ENCODE measurements at regions not wholly inside any gene's neighbourhood (a gene's known extent, or its start where the extent isn't known, plus 50 kb on each side); places are given as distances from the start of the nearest gene placed in this dataset.
"Not testable (repeated sequence)": the region's sequence is repeated elsewhere in the genome, so short reads cannot be mapped to it uniquely, and the experiment has no call there.

- no peak for DNase-seq (ENCODE audit: low read depth)
Measured at GRCh38 chr9:96064826-96065481, 189.5 kb downstream of the ERCC6L2 start.

- DNase-seq (ENCODE audit: low read depth), result no peak
Measured at GRCh38 chr9:96062854-96063253, 187.4 kb downstream of the ERCC6L2 start.

DNA sequence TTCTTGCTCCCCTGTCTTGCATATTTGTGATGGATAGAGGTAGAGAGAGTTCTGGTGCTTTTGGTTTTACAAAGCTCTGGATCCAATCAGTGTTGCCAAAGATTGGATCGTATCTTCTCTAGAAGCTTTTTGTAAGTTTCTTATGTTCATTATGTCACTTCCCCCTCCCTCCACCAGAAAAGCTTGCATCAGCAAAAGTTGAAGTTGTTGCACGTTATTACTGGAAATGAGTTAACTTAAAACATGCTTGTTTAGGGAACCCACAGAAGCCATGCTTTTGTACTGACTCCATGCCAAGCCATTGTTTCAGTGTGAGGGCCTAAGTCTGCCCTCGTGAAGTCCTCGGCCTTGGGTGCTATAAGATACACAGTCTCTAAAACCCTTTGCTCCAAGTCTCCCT, 186.5 kb downstream of the ERCC6L2 start:
- no peak for DNase-seq (ENCODE audit: low read depth)

- DNase-seq (ENCODE audit: low read depth), result no peak
Measured at GRCh38 chr9:96061293-96061987, 185.9 kb downstream of the ERCC6L2 start.

DNA sequence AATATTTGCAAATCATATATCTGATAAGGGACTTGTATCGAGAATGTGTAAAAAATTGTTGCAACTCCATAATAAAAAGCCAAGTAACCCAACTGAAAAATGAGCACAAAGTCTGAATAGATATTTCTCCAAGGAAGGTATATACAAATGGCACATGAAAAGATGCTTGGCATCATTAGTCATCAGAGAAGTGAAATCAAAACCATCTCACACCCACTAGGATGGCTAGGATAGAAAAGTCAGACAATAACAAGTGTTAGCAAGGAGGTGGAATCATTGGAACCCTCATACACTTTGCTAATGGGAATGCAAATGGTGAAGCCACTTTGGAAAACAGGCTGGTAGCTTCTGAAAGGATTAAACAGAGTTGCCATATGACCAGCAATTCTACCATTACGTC, 182.7 kb downstream of the ERCC6L2 start:
- no peak for DNase-seq (ENCODE audit: low read depth)

GRCh38 chr9:96057155-96057554, 181.7 kb downstream of the ERCC6L2 start:
- DNase-seq (ENCODE audit: low read depth), result no peak

DNA sequence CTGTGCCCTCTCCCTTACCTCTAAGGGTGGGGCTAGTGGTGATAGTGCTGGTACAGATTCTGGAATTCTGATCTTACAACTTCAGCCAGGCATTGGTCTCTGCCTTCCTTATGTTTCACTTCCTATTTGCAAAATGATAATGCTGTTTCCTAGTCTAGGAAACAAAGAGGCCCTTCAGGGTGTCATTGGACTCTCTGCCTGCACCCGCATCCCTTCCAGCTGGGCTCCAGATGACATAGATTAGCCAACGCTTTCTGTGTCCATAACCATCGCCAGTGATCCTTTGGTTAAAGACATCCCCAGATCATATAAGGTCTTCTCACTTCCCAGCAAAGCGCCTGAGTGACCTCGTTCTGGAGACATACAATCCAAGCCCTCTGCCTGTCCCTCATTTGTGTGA, 180.7 kb downstream of the ERCC6L2 start:
- DNase-seq (ENCODE audit: low read depth), result no peak

GRCh38 chr9:96054248-96054647, 178.8 kb downstream of the ERCC6L2 start:
- DNase-seq (ENCODE audit: low read depth), result not testable (repeated sequence)

DNA sequence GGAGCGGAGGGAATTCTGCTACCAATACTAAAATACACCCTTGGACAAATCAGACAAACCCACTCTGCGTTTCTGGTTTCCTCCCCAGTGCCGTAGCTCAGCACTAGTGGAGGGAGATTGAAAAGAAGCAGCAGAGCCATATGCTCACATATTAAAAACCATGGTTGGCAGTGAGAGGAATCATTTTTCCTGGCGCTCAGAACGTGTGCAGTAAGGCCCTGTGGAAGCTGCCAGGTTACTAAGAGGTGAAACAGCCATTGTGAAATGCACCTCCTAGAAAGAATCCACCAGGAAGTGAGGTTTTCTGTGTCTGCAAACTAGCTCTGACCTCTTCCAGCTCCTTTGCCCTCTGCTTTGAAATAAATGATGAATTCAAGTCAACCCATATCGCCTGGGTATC, 177.2 kb downstream of the ERCC6L2 start:
- DNase-seq (ENCODE audit: low read depth), result no peak

DNA sequence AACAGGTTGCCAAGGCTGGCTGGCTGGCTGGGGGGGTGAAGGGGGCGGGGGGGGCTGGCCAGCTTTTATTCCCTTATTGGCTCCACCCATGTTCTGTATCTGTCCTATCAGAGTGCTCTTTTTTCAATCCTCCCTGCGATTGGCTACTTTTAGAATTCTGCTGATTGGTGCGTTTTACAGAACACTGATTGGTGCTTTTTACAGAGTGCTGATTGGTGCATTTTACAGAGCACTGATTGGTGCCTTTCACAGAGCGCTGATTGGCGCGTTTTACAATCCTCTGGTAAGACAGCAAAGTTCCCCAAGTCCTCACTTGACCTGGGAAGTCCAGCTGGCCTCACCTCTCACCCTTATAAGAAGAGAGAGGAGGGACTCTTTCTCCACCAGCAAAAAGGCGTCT, 175.9 kb downstream of the ERCC6L2 start:
- DNase-seq (ENCODE audit: low read depth), result no peak

GRCh38 chr9:96050861-96051155, 175.3 kb downstream of the ERCC6L2 start:
- no peak for DNase-seq (ENCODE audit: low read depth)

GRCh38 chr9:96050048-96050860, 174.8 kb downstream of the ERCC6L2 start:
- DNase-seq (ENCODE audit: low read depth), result no peak

GRCh38 chr9:96048956-96049831, 173.7 kb downstream of the ERCC6L2 start:
- DNase-seq (ENCODE audit: low read depth), result no peak

DNA sequence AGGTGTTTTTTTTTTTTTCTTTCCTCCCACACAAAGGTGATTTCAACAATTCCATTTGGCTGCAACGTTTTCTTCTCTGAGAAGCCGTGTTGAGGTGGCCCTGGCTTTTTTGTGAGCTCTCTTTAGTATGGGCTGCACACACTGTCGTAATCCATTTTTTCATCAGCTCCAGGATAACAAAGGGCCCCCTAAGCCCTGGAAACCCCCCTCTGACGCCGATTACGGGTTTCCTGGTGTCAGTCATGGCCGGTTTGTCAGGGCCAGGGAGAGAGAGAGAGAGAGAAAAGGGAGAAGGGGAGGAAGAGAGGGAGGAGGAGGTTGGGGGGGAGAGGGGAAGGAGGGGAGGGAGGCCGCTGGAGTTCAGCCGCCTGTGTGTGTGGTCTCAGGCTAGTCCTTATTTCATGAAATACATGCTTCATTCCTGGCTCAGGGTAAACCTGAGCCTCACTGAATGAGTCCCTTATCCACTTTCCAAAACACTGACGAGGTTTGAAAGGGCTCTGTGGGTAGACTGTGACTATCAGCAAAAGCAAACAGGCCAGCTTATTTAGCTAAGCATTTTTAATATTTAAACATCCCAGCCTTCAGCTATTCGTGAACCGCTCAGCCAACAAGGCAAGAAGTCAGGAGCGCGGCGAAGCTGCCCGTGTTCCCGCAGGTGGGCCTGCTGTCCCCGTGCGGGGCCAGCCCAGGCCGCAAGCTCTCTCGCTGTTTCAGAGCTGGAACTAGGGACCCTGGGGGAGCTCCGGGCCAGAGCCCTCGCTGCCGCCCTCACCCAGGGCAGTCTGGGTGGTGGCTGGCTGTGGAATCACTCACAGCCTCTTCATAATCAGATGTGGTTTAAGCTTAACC, 172.8 kb downstream of the ERCC6L2 start:
- no peak for DNase-seq (ENCODE audit: low read depth)

DNA sequence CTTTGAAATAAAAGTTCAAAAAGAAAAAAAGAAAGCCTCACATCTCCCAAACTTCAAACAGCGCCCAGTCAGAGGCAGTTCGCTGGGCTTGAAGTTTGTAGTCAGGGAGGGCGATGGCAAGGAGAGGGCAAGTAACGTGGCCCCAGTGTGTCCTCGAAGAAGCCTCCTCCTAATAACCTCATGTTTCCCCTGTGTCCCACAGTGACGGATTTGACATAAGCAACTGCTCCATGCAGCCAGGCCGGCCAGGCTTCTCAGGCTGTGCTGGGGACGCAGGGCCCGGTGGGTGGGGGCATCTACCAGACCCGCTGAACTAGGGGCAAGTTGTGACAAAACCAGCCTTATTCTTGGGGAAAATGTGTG, 172.2 kb downstream of the ERCC6L2 start:
- DNase-seq (ENCODE audit: low read depth), result no peak

DNA sequence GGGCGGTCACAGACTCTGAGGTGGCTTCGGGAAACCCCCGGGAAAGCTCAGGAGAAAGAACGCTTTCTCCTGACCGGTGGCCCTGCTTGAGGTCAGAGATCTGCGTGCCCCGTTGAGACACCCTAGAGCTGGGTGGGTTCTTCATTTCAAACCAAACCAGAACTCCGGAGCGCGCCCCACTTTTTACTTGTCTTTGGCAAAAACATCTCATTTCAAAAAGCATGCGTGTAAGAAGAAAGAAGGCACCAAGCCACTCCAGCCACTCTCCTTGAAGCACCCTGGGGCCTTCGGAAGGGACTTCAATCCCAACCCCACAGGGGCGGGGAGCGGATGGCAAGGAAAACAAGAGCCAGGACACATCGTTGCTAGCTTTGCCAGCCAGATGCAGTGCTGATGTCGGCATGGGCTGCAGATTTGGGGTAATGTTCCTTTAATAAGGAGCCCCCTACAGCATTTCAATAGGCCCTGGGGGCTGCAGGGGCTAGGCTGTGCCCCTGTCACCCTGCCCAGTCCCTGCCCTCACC, 171.7 kb downstream of the ERCC6L2 start:
- no peak for DNase-seq (ENCODE audit: low read depth)

DNA sequence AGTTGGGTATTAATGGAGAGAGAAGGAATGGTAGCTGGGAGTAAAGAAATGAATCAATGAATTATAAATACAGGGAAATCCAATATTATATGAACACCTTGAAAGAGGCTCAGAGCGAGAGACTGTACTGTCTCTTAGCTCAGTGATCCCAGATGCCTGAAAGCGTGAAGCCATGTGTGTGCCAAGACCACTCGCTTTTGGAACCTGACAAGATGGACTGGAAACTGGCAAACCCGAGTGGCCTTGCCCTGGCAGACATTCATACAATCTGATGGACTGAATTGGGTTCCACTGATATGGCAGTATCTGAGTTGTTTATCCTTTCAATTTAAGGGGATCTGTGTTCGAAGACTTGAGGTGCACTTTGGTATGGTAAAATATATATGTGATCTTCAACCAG, 170.3 kb downstream of the ERCC6L2 start:
- no peak for DNase-seq (ENCODE audit: low read depth)

DNA sequence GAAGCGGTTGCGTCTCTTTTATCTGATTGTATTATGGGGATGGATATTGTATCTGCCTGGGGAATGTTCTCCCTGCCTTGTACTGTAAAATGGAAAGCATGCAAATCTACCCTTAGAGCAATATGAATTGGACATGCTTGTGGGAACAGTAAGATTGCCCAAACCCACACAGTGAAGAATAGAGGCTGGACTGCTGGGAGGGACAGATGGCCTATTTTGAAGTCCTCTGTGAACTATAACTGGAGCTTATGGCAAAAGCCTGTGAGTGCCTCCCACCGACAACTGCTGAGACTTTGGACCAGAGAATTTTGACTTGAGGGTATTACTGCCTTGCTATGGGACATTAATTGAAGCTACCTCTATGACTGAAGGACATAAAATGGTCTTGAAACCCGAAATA, 168.9 kb downstream of the ERCC6L2 start:
- no peak for DNase-seq (ENCODE audit: low read depth)

DNA sequence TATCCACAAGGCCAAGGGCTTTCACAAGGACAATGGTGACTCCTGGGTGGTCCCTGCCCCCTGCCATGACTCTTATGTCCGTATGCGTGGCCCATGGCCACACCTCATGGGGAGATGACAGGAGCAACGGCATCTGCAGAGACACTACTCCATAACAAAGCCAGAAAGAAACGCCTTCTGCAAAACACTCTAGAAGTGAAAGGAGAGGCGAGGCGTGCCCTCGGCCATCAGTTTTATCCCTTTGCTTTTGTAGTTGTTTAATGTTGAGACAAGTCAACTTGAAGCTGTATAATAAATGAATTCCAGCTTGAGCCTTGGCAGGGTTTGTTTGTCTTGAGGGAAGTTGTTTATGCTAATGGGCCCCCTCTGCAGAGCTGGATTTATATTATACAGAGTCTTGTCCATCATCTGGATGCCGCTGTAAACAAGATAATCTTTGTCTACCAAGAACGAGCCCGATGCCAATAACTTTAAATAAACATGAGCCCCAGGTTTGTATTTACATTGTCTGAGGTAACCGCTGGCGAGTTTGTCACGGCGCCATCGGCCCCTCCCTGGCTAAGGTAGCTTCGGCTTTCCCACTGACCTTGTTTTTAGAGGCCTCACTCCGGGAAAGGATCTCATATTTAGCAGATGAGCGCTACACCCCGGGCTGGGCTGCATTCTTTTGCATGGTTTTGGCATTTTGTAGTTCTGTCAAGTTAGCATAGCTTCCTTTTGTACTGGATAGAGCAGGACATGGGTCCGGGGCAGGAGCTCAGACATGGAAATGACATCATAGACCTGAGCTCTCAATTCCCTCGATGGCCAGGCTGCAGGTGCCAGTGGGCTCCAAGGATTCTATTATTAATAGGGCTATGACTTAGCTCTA, 165.3 kb downstream of the ERCC6L2 start:
- DNase-seq (ENCODE audit: low read depth), result no peak

DNA sequence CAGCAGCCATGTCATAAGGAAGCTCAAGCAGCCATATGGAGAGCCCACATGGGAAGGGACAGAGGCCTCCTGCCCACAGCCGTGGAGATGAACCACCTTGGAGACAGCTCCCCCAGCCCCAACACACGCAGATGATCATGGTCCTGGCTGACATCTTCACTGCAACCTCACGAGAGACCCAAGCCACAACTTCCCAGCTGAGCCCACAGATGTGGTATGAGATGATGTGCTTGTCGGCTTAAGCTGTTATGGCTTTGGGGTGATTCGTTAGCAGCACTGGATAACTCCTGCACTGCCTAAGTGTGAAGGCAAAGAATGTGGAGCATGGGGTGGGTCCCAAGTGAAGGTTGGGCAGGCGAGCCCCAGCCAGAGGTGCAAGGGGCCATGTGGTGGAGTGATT, 163.4 kb downstream of the ERCC6L2 start:
- DNase-seq (ENCODE audit: low read depth), result no peak

All from stromal cell of bone marrow (primary cell).